Ovary (tissue), 7 donors: ENCODE measurements at regions not wholly inside any gene's neighbourhood (a gene's known extent, or its start where the extent isn't known, plus 50 kb on each side); places are given as distances from the start of the nearest gene placed in this dataset.

Source experiments
- DNase-seq, 5 donors: peaks; one replicate each; pipeline ENCODE4 v3.0.0-alpha.2; 2019 to 2020
- H3K27ac ChIP-seq, 2 donors: fragments of 200-600 bp; one replicate each; pipeline versions ENCODE4 v1.5.1 to v1.8.0; 2019 to 2022
- H3K27me3 ChIP-seq: fragments of 200-600 bp; one replicate; pipeline ENCODE4 v1.8.0; 2022
- H3K36me3 ChIP-seq: fragments of 200-600 bp; sonication (generic); one replicate; pipeline ENCODE4 v1.5.1; 2019
- H3K4me1 ChIP-seq: one replicate; pipeline ENCODE4 v1.8.1; 2013; ENCODE audit warnings: mild to moderate bottlenecking, moderate library complexity; ENCODE audit not compliant: insufficient read depth
- H3K4me3 ChIP-seq: fragments of 200-600 bp; sonication (generic); one replicate; pipeline ENCODE4 v1.5.1; 2017
- H3K9me3 ChIP-seq, 2 donors: fragments of 200-600 bp in 1 of 2; sonication (generic) in 1 of 2; one replicate each; pipeline versions ENCODE4 v1.5.1 to v1.8.1; 2013 to 2019; ENCODE audit warnings: mild to moderate bottlenecking in 1 of 2, moderate library complexity in 1 of 2
- CTCF ChIP-seq, 3 donors: fragments of 450-650 bp in 2 of 3; fragments of 200-600 bp in 1 of 3; IDR thresholded peaks; one replicate each; pipeline versions ENCODE4 v1.5.1 to v1.8.0; 2016 to 2022; ENCODE audit warnings: antibody characterized with exemption in 3 of 3, mild to moderate bottlenecking in 1 of 3
- EP300 ChIP-seq: sonication (generic); formaldehyde crosslinking; IDR thresholded peaks from one replicate; pipeline ENCODE4 v1.6.1; 2017; ENCODE audit warnings: antibody characterized with exemption
- POLR2A ChIP-seq: fragments of 450-650 bp; IDR thresholded peaks from one replicate; pipeline ENCODE4 v1.6.1; 2017; ENCODE audit warnings: antibody characterized with exemption, mild to moderate bottlenecking, moderate library complexity
- WGBS, 3 donors: extraction: QIAGEN DNeasy Blood & Tissue Kit in 1 of 3; methylation state at CpG; one replicate each; pipeline versions ENCODE4 v1.1.5 to v1.1.7; 2013 to 2017; 5-methylcytosine and 5-hydroxymethylcytosine counted together
- intact Hi-C, 4 donors: fragments of 100-400 bp; cut with DNase I; formaldehyde crosslinking; loops; one replicate each; pipeline versions ENCODE4 v1.11.0 to v1.15.1; 2022 to 2023
- donor health status: DM: no; HTN: no; CAD: no; lungs with moderate emphysema.
- donor health status: DM: no; HTN: no; CAD: no.
- donor health status: Bipolar disorder and iron deficiency.
- donor health status: DM: no; HTN: no; CAD: no.
- donor health status: DM: yes; HTN: yes; CAD: no.

- Histone ChIP-seq H3K36me3 (no peaks in the 10 kb centered on the region), H3K4me1 (no peaks in the 10 kb centered on the region), H3K27me3 (no peaks in the 10 kb centered on the region), H3K4me3 (no peak overlapping the region), H3K27ac (no peak overlapping the region), H3K9me3 (no peaks in the 10 kb centered on the region)
- no peak for TF ChIP-seq EP300
- TF ChIP-seq CTCF (IDR thresholded peaks at IDR 0.05), result no peak
- TF ChIP-seq POLR2A, result no peak
- no peak for DNase-seq
- WGBS, 3 donors, result 0 to 4% (median 1%) methylated on average over 2 of the region's 2 CpGs
- intact Hi-C loops, result no loop called here
Measured at GRCh38 chr4:41331224-41331623, 74.5 kb downstream of the UCHL1 start.

GRCh38 chr4:41332510-41333054 is 75.9 kb downstream of the UCHL1 start:
- Histone ChIP-seq H3K9me3 (no peaks in the 10 kb centered on the region), H3K27me3 (no peaks in the 10 kb centered on the region), H3K4me3 (no peak overlapping the region), H3K4me1 (no peaks in the 10 kb centered on the region), H3K36me3 (no peaks in the 10 kb centered on the region), H3K27ac (no peak overlapping the region)
- no peak for TF ChIP-seq EP300
- TF ChIP-seq CTCF (IDR thresholded peaks at IDR 0.05), result no peak
- no peak for TF ChIP-seq POLR2A
- 52 to 84% (median 53%) methylated on average over 3 of the region's 3 CpGs for WGBS, 3 donors
- no peak for DNase-seq
- intact Hi-C loops, result no loop called here

- H3K36me3 ChIP-seq, result no peaks in the 10 kb centered on the region
- TF ChIP-seq EP300 (no peak), CTCF (IDR thresholded peaks at IDR 0.05) (no peak), POLR2A (no peak)
- H3K4me3 ChIP-seq, result no peak overlapping the region
- no peaks in the 10 kb centered on the region for H3K27me3 ChIP-seq
- H3K9me3 ChIP-seq, result no peaks in the 10 kb centered on the region
- DNase-seq, result no peak
- H3K27ac ChIP-seq, result no peak overlapping the region
- WGBS, 3 donors, result 89 to 94% (median 92%) methylated on average over 2 of the region's 2 CpGs
- intact Hi-C loops, result no loop called here
- H3K4me1 ChIP-seq, result no peaks in the 10 kb centered on the region
Measured at GRCh38 chr4:41334182-41334581, 77.5 kb downstream of the UCHL1 start.

GRCh38 chr4:41339812-41340809 is 83.4 kb downstream of the UCHL1 start:
- H3K4me3 ChIP-seq, result no peak overlapping the region
- H3K36me3 ChIP-seq, result no peaks in the 10 kb centered on the region
- no peak for DNase-seq
- H3K27me3 ChIP-seq, result no peaks in the 10 kb centered on the region
- TF ChIP-seq POLR2A, result no peak
- no peak for TF ChIP-seq EP300
- TF ChIP-seq CTCF (IDR thresholded peaks at IDR 0.05), result peak in 1 of 3 donors; percentile 21
- H3K4me1 ChIP-seq, result no peaks in the 10 kb centered on the region
- H3K27ac ChIP-seq, result no peak overlapping the region
- H3K9me3 ChIP-seq, result no peaks in the 10 kb centered on the region
- intact Hi-C loops, result no loop called here
- 60 to 68% (median 62%) methylated on average over 10 of the region's 10 CpGs for WGBS, 3 donors
